Cardiac muscle cell (in vitro differentiated cells and primary cell): ENCODE measurements at regions not wholly inside any gene's neighbourhood (a gene's known extent, or its start where the extent isn't known, plus 50 kb on each side); places are given as distances from the start of the nearest gene placed in this dataset.
"Not testable (repeated sequence)": the region's sequence is repeated elsewhere in the genome, so short reads cannot be mapped to it uniquely, and the experiment has no call there.

Experiments used
- DNase-seq, 2 donors: peaks; one replicate each; pipeline versions ENCODE4 v3.0.0 to v3.0.0-alpha.2; 2010 to 2017; ENCODE audit warnings: low read depth in 1 of 2, low spot score in 1 of 2
- H3K27ac ChIP-seq: fragments of 200-600 bp; sonication (generic); 2 replicates; pipeline ENCODE4 v1.5.1; 2016
- H3K27me3 ChIP-seq: fragments of 200-600 bp; sonication (generic); 2 replicates; pipeline ENCODE4 v1.6.0; 2016; ENCODE audit warnings: control low read depth
- H3K36me3 ChIP-seq: fragments of 200-600 bp; sonication (generic); 2 replicates; pipeline ENCODE4 v1.5.1; 2016; ENCODE audit warnings: control low read depth
- H3K4me1 ChIP-seq: fragments of 200-600 bp; sonication (generic); 2 replicates; pipeline ENCODE4 v1.8.1; 2017; ENCODE audit warnings: low read depth, mild to moderate bottlenecking, mixed run types
- H3K4me3 ChIP-seq: fragments of 200-600 bp; sonication (generic); 2 replicates; pipeline ENCODE4 v1.5.1; 2016; ENCODE audit warnings: mild to moderate bottlenecking
- H3K9me3 ChIP-seq: fragments of 200-600 bp; sonication (generic); 2 replicates; pipeline ENCODE4 v1.5.1; 2017; ENCODE audit warnings: low read depth, mild to moderate bottlenecking, control low read depth
- CTCF ChIP-seq: IDR thresholded peaks from 2 replicates; pipeline ENCODE4 v1.5.1; 2012; ENCODE audit warnings: low read depth, mild to moderate bottlenecking, low read length

- Histone ChIP-seq H3K9me3 (no peaks in the 10 kb centered on the region), H3K4me3 (no peak overlapping the region), H3K4me1 (no peaks in the 10 kb centered on the region), H3K36me3 (no peaks in the 10 kb centered on the region), H3K27me3 (no peaks in the 10 kb centered on the region), H3K27ac (no peak overlapping the region)
- DNase-seq, result peak in 1 of 2 donors; percentile 41
- TF ChIP-seq CTCF, result no peak
These were observed 854.3 kb downstream of the KCNA4 start for GRCh38 chr11:29162491-29162890.

- no peaks in the 10 kb centered on the region for H3K4me1 ChIP-seq
- H3K4me3 ChIP-seq, result no peak overlapping the region
- no peak overlapping the region for H3K27ac ChIP-seq
- no peak for TF ChIP-seq CTCF
- no peaks in the 10 kb centered on the region for H3K27me3 ChIP-seq
- no peaks in the 10 kb centered on the region for H3K36me3 ChIP-seq
- no peak for DNase-seq
- no peaks in the 10 kb centered on the region for H3K9me3 ChIP-seq
These were observed 855.6 kb downstream of the KCNA4 start for GRCh38 chr11:29161191-29161590.

- H3K4me1 ChIP-seq, result no peaks in the 10 kb centered on the region
- no peak overlapping the region for H3K4me3 ChIP-seq
- DNase-seq, result peak; percentile 76 to 86
- H3K27ac ChIP-seq, result no peak overlapping the region
- H3K36me3 ChIP-seq, result no peaks in the 10 kb centered on the region
- H3K9me3 ChIP-seq, result no peaks in the 10 kb centered on the region
- no peaks in the 10 kb centered on the region for H3K27me3 ChIP-seq
- peak; percentile 85 for TF ChIP-seq CTCF
These were observed 857.0 kb downstream of the KCNA4 start for GRCh38 chr11:29159552-29160465.

- Histone ChIP-seq H3K4me3 (no peak overlapping the region), H3K9me3 (no peaks in the 10 kb centered on the region), H3K27me3 (no peaks in the 10 kb centered on the region), H3K27ac (no peak overlapping the region), H3K36me3 (no peaks in the 10 kb centered on the region), H3K4me1 (no peaks in the 10 kb centered on the region)
- no peak for DNase-seq
- TF ChIP-seq CTCF, result no peak
These were observed 863.8 kb downstream of the KCNA4 start for GRCh38 chr11:29153078-29153477.

GRCh38 chr11:29142573-29142972 is 874.3 kb downstream of the KCNA4 start:
- not testable (repeated sequence) for H3K4me3 ChIP-seq, H3K27me3 ChIP-seq, H3K4me1 ChIP-seq, H3K36me3 ChIP-seq, H3K27ac ChIP-seq, DNase-seq, H3K9me3 ChIP-seq

GRCh38 chr11:29135504-29135903 is 881.3 kb downstream of the KCNA4 start:
- H3K4me3 ChIP-seq, result no peak overlapping the region
- no peaks in the 10 kb centered on the region for H3K9me3 ChIP-seq
- H3K27me3 ChIP-seq, result no peaks in the 10 kb centered on the region
- H3K4me1 ChIP-seq, result no peaks in the 10 kb centered on the region
- no peak overlapping the region for H3K27ac ChIP-seq
- no peak for TF ChIP-seq CTCF
- no peaks in the 10 kb centered on the region for H3K36me3 ChIP-seq
- no peak for DNase-seq
